OCI-LY1 (cell line): ENCODE measurements at regions not wholly inside any gene's neighbourhood (a gene's known extent, or its start where the extent isn't known, plus 50 kb on each side); places are given as distances from the start of the nearest gene placed in this dataset.

ENCODE experiments used
- H2AFZ ChIP-seq: fragments of 200-600 bp; sonication (generic), shearing (Covaris generic); 2 replicates; pipeline ENCODE4 v1.6.0; 2014; ENCODE audit warnings: antibody characterized with exemption, mild to moderate bottlenecking, low read length
- H3F3A ChIP-seq: fragments of 200-600 bp; sonication (generic), shearing (Covaris generic); 2 replicates; pipeline ENCODE4 v1.6.0; 2014; ENCODE audit warnings: mild to moderate bottlenecking, antibody characterized with exemption, low read length, moderate library complexity; ENCODE audit not compliant: insufficient read depth
- H3K27ac ChIP-seq: fragments of 200-600 bp; sonication (generic); 2 replicates; pipeline ENCODE4 v1.5.1; 2014; ENCODE audit warnings: low read length, mixed run types, mild to moderate bottlenecking, low read depth; ENCODE audit not compliant: poor library complexity, severe bottlenecking
- H3K27me3 ChIP-seq: fragments of 200-600 bp; sonication (generic); 2 replicates; pipeline ENCODE4 v1.6.0; 2014; ENCODE audit warnings: antibody characterized with exemption, mild to moderate bottlenecking, low read length, moderate library complexity; ENCODE audit not compliant: insufficient read depth
- H3K36me3 ChIP-seq: fragments of 200-600 bp; sonication (generic); 2 replicates; pipeline ENCODE4 v1.6.1; 2014; ENCODE audit warnings: mild to moderate bottlenecking, antibody characterized with exemption, low read length, moderate library complexity, mixed read lengths; ENCODE audit not compliant: insufficient read depth
- H3K4me1 ChIP-seq: fragments of 200-600 bp; sonication (generic); 2 replicates; pipeline ENCODE4 v1.5.1; 2014; ENCODE audit warnings: mild to moderate bottlenecking, low read length, moderate library complexity; ENCODE audit not compliant: insufficient read depth, severe bottlenecking
- H3K4me2 ChIP-seq: fragments of 200-600 bp; sonication (generic), shearing (Covaris generic); 2 replicates; pipeline ENCODE4 v1.6.1; 2014; ENCODE audit warnings: low read length
- H3K4me3 ChIP-seq: fragments of 200-600 bp; sonication (generic); 2 replicates; pipeline ENCODE4 v1.5.1; 2014; ENCODE audit warnings: low read length, low read depth, mild to moderate bottlenecking, mixed read lengths; ENCODE audit not compliant: poor library complexity, severe bottlenecking
- H3K79me2 ChIP-seq: fragments of 200-600 bp; shearing (Covaris generic); 2 replicates; pipeline ENCODE4 v1.6.1; 2016; ENCODE audit warnings: mixed run types, low read length, mixed read lengths; ENCODE audit not compliant: insufficient read depth
- H3K9ac ChIP-seq: fragments of 200-600 bp; sonication (generic), shearing (Covaris generic); 2 replicates; pipeline ENCODE4 v1.6.1; 2014; ENCODE audit warnings: mild to moderate bottlenecking, low read length, mixed read lengths
- H3K9me2 ChIP-seq: fragments of 200-600 bp; sonication (generic), shearing (Covaris generic); 2 replicates; pipeline ENCODE4 v1.6.1; 2014; ENCODE audit warnings: low read depth, mild to moderate bottlenecking, low read length, mixed read lengths
- H3K9me3 ChIP-seq: fragments of 200-600 bp; shearing (Covaris generic); 2 replicates; pipeline ENCODE4 v1.6.1; 2014; ENCODE audit warnings: low read length, mixed read lengths
- H4K20me1 ChIP-seq: fragments of 200-600 bp; sonication (generic), shearing (Covaris generic); 2 replicates; pipeline ENCODE4 v1.6.0; 2016; ENCODE audit warnings: mild to moderate bottlenecking, low read length; ENCODE audit not compliant: insufficient read depth
- CTCF ChIP-seq: fragments of 200-600 bp; sonication (generic), shearing (Covaris generic); IDR thresholded peaks from 2 replicates; pipeline ENCODE4 v1.5.1; 2017; ENCODE audit warnings: mild to moderate bottlenecking, antibody characterized with exemption, low read length, moderate library complexity, mixed read lengths
- EZH2 ChIP-seq: fragments of 200-600 bp; sonication (generic), shearing (Covaris generic); IDR thresholded peaks from 2 replicates; pipeline ENCODE4 v1.8.0; 2017; ENCODE audit warnings: borderline replicate concordance, mixed run types, mild to moderate bottlenecking, antibody characterized with exemption, low read length, moderate library complexity, mixed read lengths

GRCh38 chr6:88358846-88359245, 192.7 kb upstream of the CNR1 start:
- H3K36me3 ChIP-seq, result no peaks in the 10 kb centered on the region
- H2AFZ ChIP-seq, result no peak overlapping the region
- no peak overlapping the region for H3K4me3 ChIP-seq
- H3K27me3 ChIP-seq, result no peaks in the 10 kb centered on the region
- no peaks in the 10 kb centered on the region for H3K4me1 ChIP-seq
- no peaks in the 10 kb centered on the region for H3F3A ChIP-seq
- no peak for TF ChIP-seq EZH2
- TF ChIP-seq CTCF, result no peak
- no peak overlapping the region for H3K27ac ChIP-seq
- H3K9me2 ChIP-seq, result no peaks in the 10 kb centered on the region
- H3K9me3 ChIP-seq, result no peaks in the 10 kb centered on the region
- no peak overlapping the region for H3K4me2 ChIP-seq
- H3K79me2 ChIP-seq, result no peaks in the 10 kb centered on the region
- no peaks in the 10 kb centered on the region for H4K20me1 ChIP-seq
- no peak overlapping the region for H3K9ac ChIP-seq

- H3F3A ChIP-seq, result no peaks in the 10 kb centered on the region
- no peaks in the 10 kb centered on the region for H3K36me3 ChIP-seq
- H3K9ac ChIP-seq, result no peak overlapping the region
- no peak overlapping the region for H3K4me2 ChIP-seq
- no peaks in the 10 kb centered on the region for H3K4me1 ChIP-seq
- H3K27ac ChIP-seq, result no peak overlapping the region
- TF ChIP-seq EZH2 (no peak), CTCF (no peak)
- no peak overlapping the region for H2AFZ ChIP-seq
- no peaks in the 10 kb centered on the region for H4K20me1 ChIP-seq
- no peaks in the 10 kb centered on the region for H3K9me3 ChIP-seq
- no peaks in the 10 kb centered on the region; the same call in 1 of the 2 replicates for H3K9me2 ChIP-seq
- no peaks in the 10 kb centered on the region for H3K79me2 ChIP-seq
- no peaks in the 10 kb centered on the region for H3K27me3 ChIP-seq
- H3K4me3 ChIP-seq, result no peak overlapping the region
Measured at GRCh38 chr6:88349511-88349910, 183.4 kb upstream of the CNR1 start.

GRCh38 chr6:88342336-88342735, 176.2 kb upstream of the CNR1 start:
- Histone ChIP-seq H3K27me3 (no peaks in the 10 kb centered on the region), H3K4me1 (no peaks in the 10 kb centered on the region), H3K9me2 (no peaks in the 10 kb centered on the region), H3K9me3 (no peaks in the 10 kb centered on the region), H3K9ac (no peak overlapping the region), H3K36me3 (no peaks in the 10 kb centered on the region), H3K79me2 (no peaks in the 10 kb centered on the region), H4K20me1 (no peaks in the 10 kb centered on the region), H3K27ac (no peak overlapping the region), H3K4me3 (no peak overlapping the region), H2AFZ (no peak overlapping the region), H3K4me2 (no peak overlapping the region), H3F3A (no peaks in the 10 kb centered on the region)
- TF ChIP-seq EZH2 (no peak), CTCF (no peak)
